ENCODE measurements at regions not wholly inside any gene's neighbourhood (a gene's known extent, or its start where the extent isn't known, plus 50 kb on each side); places are given as distances from the start of the nearest gene placed in this dataset.
"Not testable (repeated sequence)": the region's sequence is repeated elsewhere in the genome, so short reads cannot be mapped to it uniquely, and the experiment has no call there.

GRCh38 chr2:158866082-158866481, 71.0 kb downstream of the DAPL1 start:
- DNase-seq = not testable (repeated sequence)

- DNase-seq = not testable (repeated sequence)
These were observed 72.5 kb downstream of the DAPL1 start for GRCh38 chr2:158867531-158868191.

- DNase-seq = not testable (repeated sequence)
These were observed 73.3 kb downstream of the DAPL1 start for GRCh38 chr2:158868386-158868785.

- DNase-seq = not testable (repeated sequence)
These were observed 74.0 kb downstream of the DAPL1 start for GRCh38 chr2:158869122-158869521.

- DNase-seq = not testable (repeated sequence)
These were observed 74.5 kb downstream of the DAPL1 start for GRCh38 chr2:158869609-158870008.

GRCh38 chr2:158878003-158878402, 82.9 kb downstream of the DAPL1 start:
- no peak for DNase-seq

- DNase-seq = no peak
These were observed 84.2 kb downstream of the DAPL1 start for GRCh38 chr2:158879229-158879903.

- DNase-seq = no peak
These were observed 86.1 kb upstream of the TANC1 start for GRCh38 chr2:158882297-158882696.

GRCh38 chr2:158884552-158884951, 83.9 kb upstream of the TANC1 start:
- DNase-seq = not testable (repeated sequence)

GRCh38 chr2:158885018-158885678, 83.3 kb upstream of the TANC1 start:
- DNase-seq = not testable (repeated sequence)

- DNase-seq = not testable (repeated sequence)
These were observed 82.8 kb upstream of the TANC1 start for GRCh38 chr2:158885679-158886050.

GRCh38 chr2:158889135-158889853, 79.1 kb upstream of the TANC1 start:
- DNase-seq = no peak

GRCh38 chr2:158890296-158890905, 78.0 kb upstream of the TANC1 start:
- no peak for DNase-seq

GRCh38 chr2:158893026-158893425, 75.4 kb upstream of the TANC1 start:
- DNase-seq = peak; percentile 98

GRCh38 chr2:158893474-158893873, 75.0 kb upstream of the TANC1 start:
- no peak for DNase-seq

GRCh38 chr2:158894078-158894477, 74.4 kb upstream of the TANC1 start:
- DNase-seq = peak; percentile 31

GRCh38 chr2:158894572-158894971, 73.9 kb upstream of the TANC1 start:
- no peak for DNase-seq

- no peak for DNase-seq
These were observed 68.1 kb upstream of the TANC1 start for GRCh38 chr2:158900345-158900744.

GRCh38 chr2:158902005-158902398, 66.4 kb upstream of the TANC1 start:
- no peak for DNase-seq

GRCh38 chr2:158903711-158904405, 64.6 kb upstream of the TANC1 start:
- DNase-seq = no peak

GRCh38 chr2:158904627-158905177, 63.7 kb upstream of the TANC1 start:
- DNase-seq = no peak

- DNase-seq = no peak
These were observed 63.1 kb upstream of the TANC1 start for GRCh38 chr2:158905341-158905740.
